Colonic mucosa (tissue), 4 donors: ENCODE measurements at regions not wholly inside any gene's neighbourhood (a gene's known extent, or its start where the extent isn't known, plus 50 kb on each side); places are given as distances from the start of the nearest gene placed in this dataset.
"Not testable (repeated sequence)": the region's sequence is repeated elsewhere in the genome, so short reads cannot be mapped to it uniquely, and the experiment has no call there.

Source experiments
- DNase-seq: peaks from one replicate; pipeline ENCODE4 v3.0.0-alpha.2; 2020
- H3K27ac ChIP-seq: fragments of 200-600 bp; one replicate; pipeline ENCODE4 v1.8.0; 2021
- H3K27me3 ChIP-seq: fragments of 200-600 bp; one replicate; pipeline ENCODE4 v1.8.0; 2021
- H3K36me3 ChIP-seq: fragments of 200-600 bp; one replicate; pipeline ENCODE4 v1.8.0; 2021
- H3K4me1 ChIP-seq: fragments of 200-600 bp; one replicate; pipeline ENCODE4 v1.8.0; 2021; ENCODE audit warnings: mild to moderate bottlenecking
- H3K4me3 ChIP-seq: fragments of 200-600 bp; one replicate; pipeline ENCODE4 v1.8.0; 2021
- H3K9ac ChIP-seq, 2 donors: one replicate each; pipeline ENCODE4 v1.7.0; 2013; ENCODE audit warnings: control low read depth in 2 of 2, low read depth in 2 of 2, low read length in 2 of 2
- H3K9me3 ChIP-seq: fragments of 200-600 bp; one replicate; pipeline ENCODE4 v1.8.0; 2021
- CTCF ChIP-seq: fragments of 200-600 bp; IDR thresholded peaks from one replicate; pipeline ENCODE4 v1.8.0; 2022; ENCODE audit warnings: antibody characterized with exemption, mild to moderate bottlenecking
- intact Hi-C: fragments of 100-400 bp; cut with DNase I; formaldehyde crosslinking; loops from one replicate; pipeline ENCODE4 v1.14.1; 2022
- donor health status: healthy.
- donor health status: DM: no; HTN: no; CAD: no.
- donor health status: DM: no; HTN: no; CAD: no.

- H3K9ac ChIP-seq, H3K4me3 ChIP-seq, H3K9me3 ChIP-seq, H3K4me1 ChIP-seq, H3K27me3 ChIP-seq, H3K36me3 ChIP-seq, DNase-seq, H3K27ac ChIP-seq, intact Hi-C loops: not testable (repeated sequence)
Observed at GRCh38 chr15:20284891-20285535, 256.6 kb downstream of the GOLGA6L6 start.

GRCh38 chr15:20283651-20284050 is 257.9 kb downstream of the GOLGA6L6 start:
- H3K36me3 ChIP-seq, H3K27ac ChIP-seq, H3K4me1 ChIP-seq, H3K9me3 ChIP-seq, H3K27me3 ChIP-seq, H3K9ac ChIP-seq, intact Hi-C loops, DNase-seq, H3K4me3 ChIP-seq: not testable (repeated sequence)

- DNase-seq, H3K9me3 ChIP-seq: not testable (repeated sequence)
Observed at GRCh38 chr15:20282491-20282943, 259.1 kb downstream of the GOLGA6L6 start.

GRCh38 chr15:20281567-20282275 is 259.9 kb downstream of the GOLGA6L6 start:
- H3K4me1 ChIP-seq, H3K9me3 ChIP-seq, intact Hi-C loops, H3K36me3 ChIP-seq, H3K27me3 ChIP-seq, H3K27ac ChIP-seq, H3K9ac ChIP-seq, H3K4me3 ChIP-seq, DNase-seq: not testable (repeated sequence)

More at GRCh38 chr15:20282491-20282943, 259.1 kb downstream of the GOLGA6L6 start:
- H3K4me3 ChIP-seq, H3K27ac ChIP-seq, intact Hi-C loops, H3K27me3 ChIP-seq, H3K36me3 ChIP-seq, H3K4me1 ChIP-seq, H3K9ac ChIP-seq: not testable (repeated sequence)

- TF ChIP-seq CTCF, result no peak
- Histone ChIP-seq H3K4me1 (no peaks in the 10 kb centered on the region), H3K27ac (no peak overlapping the region), H3K9me3 (no peaks in the 10 kb centered on the region), H3K9ac (no peak overlapping the region), H3K4me3 (no peak overlapping the region), H3K36me3 (no peaks in the 10 kb centered on the region), H3K27me3 (no peaks in the 10 kb centered on the region)
- intact Hi-C loops, result no loop called here
- no peak for DNase-seq
Observed at GRCh38 chr15:20280933-20281463, 260.6 kb downstream of the GOLGA6L6 start.

- H3K36me3 ChIP-seq, H3K4me1 ChIP-seq, H3K9me3 ChIP-seq: not testable (repeated sequence)
Observed at GRCh38 chr15:20280141-20280932, 261.3 kb downstream of the GOLGA6L6 start.

GRCh38 chr15:20279056-20279455 is 262.5 kb downstream of the GOLGA6L6 start:
- DNase-seq, H3K4me3 ChIP-seq, H3K9ac ChIP-seq, H3K4me1 ChIP-seq, H3K36me3 ChIP-seq, H3K27me3 ChIP-seq, intact Hi-C loops, H3K9me3 ChIP-seq, H3K27ac ChIP-seq: not testable (repeated sequence)

More at GRCh38 chr15:20280141-20280932, 261.3 kb downstream of the GOLGA6L6 start:
- DNase-seq, H3K27ac ChIP-seq, intact Hi-C loops, H3K27me3 ChIP-seq, H3K9ac ChIP-seq, H3K4me3 ChIP-seq: not testable (repeated sequence)

GRCh38 chr15:20278376-20278775 is 263.2 kb downstream of the GOLGA6L6 start:
- intact Hi-C loops, H3K9ac ChIP-seq, H3K9me3 ChIP-seq, H3K27me3 ChIP-seq, H3K4me1 ChIP-seq, H3K36me3 ChIP-seq, DNase-seq, H3K27ac ChIP-seq, H3K4me3 ChIP-seq: not testable (repeated sequence)

- intact Hi-C loops, DNase-seq, H3K9me3 ChIP-seq, H3K36me3 ChIP-seq, H3K27me3 ChIP-seq, H3K9ac ChIP-seq, H3K27ac ChIP-seq, H3K4me1 ChIP-seq, H3K4me3 ChIP-seq: not testable (repeated sequence)
Observed at GRCh38 chr15:20277451-20277850, 264.1 kb downstream of the GOLGA6L6 start.

- H3K9me3 ChIP-seq, H3K36me3 ChIP-seq, H3K4me1 ChIP-seq, H3K27me3 ChIP-seq, H3K27ac ChIP-seq, H3K9ac ChIP-seq, intact Hi-C loops, H3K4me3 ChIP-seq, DNase-seq: not testable (repeated sequence)
Observed at GRCh38 chr15:20276312-20277114, 265.1 kb downstream of the GOLGA6L6 start.

- H3K9ac ChIP-seq, H3K36me3 ChIP-seq, H3K4me1 ChIP-seq, DNase-seq, H3K27ac ChIP-seq, H3K9me3 ChIP-seq, intact Hi-C loops, H3K4me3 ChIP-seq, H3K27me3 ChIP-seq: not testable (repeated sequence)
Observed at GRCh38 chr15:20275373-20275967, 266.1 kb downstream of the GOLGA6L6 start.
